ENCODE measurements at regions not wholly inside any gene's neighbourhood (a gene's known extent, or its start where the extent isn't known, plus 50 kb on each side); places are given as distances from the start of the nearest gene placed in this dataset.

DNA sequence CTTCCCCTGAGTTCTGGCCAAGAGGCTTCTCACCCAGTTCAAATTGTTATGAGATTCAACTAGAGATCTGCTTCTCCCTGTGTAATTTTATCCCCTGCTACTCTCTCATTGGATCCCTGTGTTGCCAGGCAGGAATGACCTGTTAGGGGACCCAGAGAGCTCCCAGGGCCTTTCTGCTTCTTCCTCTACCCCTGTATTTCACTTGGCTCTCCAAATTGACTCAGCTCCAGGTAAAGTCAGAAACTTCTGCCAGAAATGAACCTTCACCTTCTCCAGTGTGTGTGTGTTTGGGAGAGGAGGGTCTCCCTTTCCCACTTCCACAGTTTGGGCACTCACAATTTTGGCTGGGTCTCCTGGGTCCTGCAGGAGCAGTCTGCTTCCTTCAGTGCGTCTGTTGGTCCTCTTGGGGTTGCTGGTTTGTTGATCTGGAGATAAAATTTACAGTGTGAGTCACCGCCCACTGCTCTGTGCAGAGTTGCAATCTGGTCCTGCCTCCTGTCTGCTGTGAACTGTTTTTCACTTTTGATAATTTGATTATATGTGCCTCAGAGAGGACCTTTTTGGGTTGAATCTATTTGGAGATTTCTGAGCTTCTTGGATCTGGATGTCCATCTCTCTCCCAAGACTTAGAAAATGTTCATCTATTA, 112.4 kb upstream of the EDA2R start:
- TF ChIP-seq, protein P1, sequence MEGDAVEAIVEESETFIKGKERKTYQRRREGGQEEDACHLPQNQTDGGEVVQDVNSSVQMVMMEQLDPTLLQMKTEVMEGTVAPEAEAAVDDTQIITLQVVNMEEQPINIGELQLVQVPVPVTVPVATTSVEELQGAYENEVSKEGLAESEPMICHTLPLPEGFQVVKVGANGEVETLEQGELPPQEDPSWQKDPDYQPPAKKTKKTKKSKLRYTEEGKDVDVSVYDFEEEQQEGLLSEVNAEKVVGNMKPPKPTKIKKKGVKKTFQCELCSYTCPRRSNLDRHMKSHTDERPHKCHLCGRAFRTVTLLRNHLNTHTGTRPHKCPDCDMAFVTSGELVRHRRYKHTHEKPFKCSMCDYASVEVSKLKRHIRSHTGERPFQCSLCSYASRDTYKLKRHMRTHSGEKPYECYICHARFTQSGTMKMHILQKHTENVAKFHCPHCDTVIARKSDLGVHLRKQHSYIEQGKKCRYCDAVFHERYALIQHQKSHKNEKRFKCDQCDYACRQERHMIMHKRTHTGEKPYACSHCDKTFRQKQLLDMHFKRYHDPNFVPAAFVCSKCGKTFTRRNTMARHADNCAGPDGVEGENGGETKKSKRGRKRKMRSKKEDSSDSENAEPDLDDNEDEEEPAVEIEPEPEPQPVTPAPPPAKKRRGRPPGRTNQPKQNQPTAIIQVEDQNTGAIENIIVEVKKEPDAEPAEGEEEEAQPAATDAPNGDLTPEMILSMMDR (conservative IDR thresholded peaks at IDR 0.05; ENCODE audit: low read depth, low read length) = no peak
- TF ChIP-seq POLR2A (IDR thresholded peaks at IDR 0.05; ENCODE audit: low read depth, low read length) (no peak), NFE2L2 (IDR thresholded peaks at IDR 0.05; ENCODE audit: low read depth, low read length) (no peak), RAD21 (IDR thresholded peaks at IDR 0.05; ENCODE audit: low read length) (no peak), RFX5 (IDR thresholded peaks at IDR 0.05; ENCODE audit: low read depth, low read length) (no peak), SMC3 (IDR thresholded peaks at IDR 0.05; ENCODE audit: low read depth, low read length) (no peak), MAFK (IDR thresholded peaks at IDR 0.05; ENCODE audit: low read depth, low read length) (no peak), CEBPB (IDR thresholded peaks at IDR 0.05; ENCODE audit: low read depth, low read length) (no peak), RCOR1 (IDR thresholded peaks at IDR 0.05; ENCODE audit: insufficient replicate concordance, low read length) (no peak), FOS (IDR thresholded peaks at IDR 0.05; ENCODE audit: low read depth, low read length) (no peak), BHLHE40 (IDR thresholded peaks at IDR 0.05; ENCODE audit: low read depth, low read length) (no peak), MXI1 (IDR thresholded peaks at IDR 0.05; ENCODE audit: borderline replicate concordance, low read depth, low read length) (no peak)
- TF ChIP-seq, protein P2, sequence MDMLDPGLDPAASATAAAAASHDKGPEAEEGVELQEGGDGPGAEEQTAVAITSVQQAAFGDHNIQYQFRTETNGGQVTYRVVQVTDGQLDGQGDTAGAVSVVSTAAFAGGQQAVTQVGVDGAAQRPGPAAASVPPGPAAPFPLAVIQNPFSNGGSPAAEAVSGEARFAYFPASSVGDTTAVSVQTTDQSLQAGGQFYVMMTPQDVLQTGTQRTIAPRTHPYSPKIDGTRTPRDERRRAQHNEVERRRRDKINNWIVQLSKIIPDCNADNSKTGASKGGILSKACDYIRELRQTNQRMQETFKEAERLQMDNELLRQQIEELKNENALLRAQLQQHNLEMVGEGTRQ (IDR thresholded peaks at IDR 0.05; ENCODE audit: low read depth, low read length) = no peak
